Head of caudate nucleus (tissue), 42 donors: ENCODE measurements at regions not wholly inside any gene's neighbourhood (a gene's known extent, or its start where the extent isn't known, plus 50 kb on each side); places are given as distances from the start of the nearest gene placed in this dataset.
"Not testable (repeated sequence)": the region's sequence is repeated elsewhere in the genome, so short reads cannot be mapped to it uniquely, and the experiment has no call there.

Source experiments
- DNase-seq, 42 donors: peaks; one replicate each; pipeline versions ENCODE4 v3.0.0 to v3.0.0-alpha.2; 2020 to 2021; ENCODE audit warnings: mixed read lengths in 7 of 42
- intact Hi-C: fragments of 100-400 bp; cut with DNase I; formaldehyde crosslinking; loops from one replicate; pipeline ENCODE4 v1.15.0; 2022

GRCh38 chrX:27404366-27404765, 58.8 kb downstream of the PPP4R3C start:
- no peak for DNase-seq
- intact Hi-C loops: no loop called here

- DNase-seq: no peak
- intact Hi-C loops: no loop called here
These were observed 64.0 kb downstream of the PPP4R3C start for GRCh38 chrX:27399146-27399456.

GRCh38 chrX:27391623-27392022, 71.5 kb downstream of the PPP4R3C start:
- intact Hi-C loops: no loop called here
- no peak for DNase-seq

GRCh38 chrX:27381419-27381818, 81.7 kb downstream of the PPP4R3C start:
- intact Hi-C loops: no loop called here
- DNase-seq: peak in 1 of 42 donors; percentile 6

GRCh38 chrX:27380163-27380845, 82.8 kb downstream of the PPP4R3C start:
- intact Hi-C loops: no loop called here
- DNase-seq: no peak

- no peak for DNase-seq
- intact Hi-C loops: no loop called here
These were observed 109.1 kb downstream of the PPP4R3C start for GRCh38 chrX:27354021-27354420.

GRCh38 chrX:27350476-27350875, 112.7 kb downstream of the PPP4R3C start:
- DNase-seq: no peak
- intact Hi-C loops: no loop called here

- DNase-seq: peak in 37 of 42 donors; percentile 0 to 70 (median 27)
- intact Hi-C loops: no loop called here
These were observed 126.6 kb downstream of the PPP4R3C start for GRCh38 chrX:27336466-27337091.

GRCh38 chrX:27321632-27322031, 141.5 kb downstream of the PPP4R3C start:
- DNase-seq: no peak
- intact Hi-C loops: no loop called here

GRCh38 chrX:27309406-27309805, 153.7 kb downstream of the PPP4R3C start:
- intact Hi-C loops: no loop called here
- DNase-seq: no peak

GRCh38 chrX:27307546-27307945, 155.6 kb downstream of the PPP4R3C start:
- no peak for DNase-seq
- intact Hi-C loops: no loop called here

- DNase-seq, intact Hi-C loops: not testable (repeated sequence)
These were observed 170.6 kb downstream of the PPP4R3C start for GRCh38 chrX:27292552-27292951.

- DNase-seq: no peak
- intact Hi-C loops: no loop called here
These were observed 186.4 kb downstream of the PPP4R3C start for GRCh38 chrX:27276751-27277150.

- intact Hi-C loops: no loop called here
These were observed 208.5 kb downstream of the PPP4R3C start for GRCh38 chrX:27254656-27255055.

GRCh38 chrX:27251369-27251768, 211.8 kb downstream of the PPP4R3C start:
- no peak for DNase-seq
- intact Hi-C loops: no loop called here

More at GRCh38 chrX:27254656-27255055, 208.5 kb downstream of the PPP4R3C start:
- no peak for DNase-seq

- DNase-seq: no peak
- intact Hi-C loops: no loop called here
These were observed 220.6 kb downstream of the PPP4R3C start for GRCh38 chrX:27242581-27242980.

GRCh38 chrX:27241981-27242380, 221.2 kb downstream of the PPP4R3C start:
- DNase-seq: no peak
- intact Hi-C loops: no loop called here

- intact Hi-C loops: not testable (repeated sequence)
These were observed 223.1 kb downstream of the PPP4R3C start for GRCh38 chrX:27240042-27240441.

GRCh38 chrX:27236681-27237080, 226.5 kb downstream of the PPP4R3C start:
- DNase-seq: no peak
- intact Hi-C loops: no loop called here

More at GRCh38 chrX:27240042-27240441, 223.1 kb downstream of the PPP4R3C start:
- DNase-seq: not testable (repeated sequence)

GRCh38 chrX:27229721-27230120, 233.4 kb downstream of the PPP4R3C start:
- intact Hi-C loops: no loop called here
- DNase-seq: no peak

- DNase-seq: no peak
- intact Hi-C loops: no loop called here
These were observed 240.5 kb downstream of the PPP4R3C start for GRCh38 chrX:27222661-27223060.
